Astrocyte of the spinal cord (primary cell): ENCODE measurements at regions not wholly inside any gene's neighbourhood (a gene's known extent, or its start where the extent isn't known, plus 50 kb on each side); places are given as distances from the start of the nearest gene placed in this dataset.
A peak's percentile ranks its signal among the peaks of the same experiment; 100 is the strongest.

Experiments
- DNase-seq: peaks from one replicate; pipeline ENCODE4 v3.0.0; 2011; ENCODE audit warnings: low read depth, low spot score
- H3K4me3 ChIP-seq: 2 replicates; pipeline ENCODE4 v1.5.1; 2011; ENCODE audit warnings: low read depth, mild to moderate bottlenecking, low read length, moderate library complexity
- in situ Hi-C: cut with HindIII; loops from 2 replicates; pipeline ENCODE4 v1.10.0; 2017; ENCODE audit warnings: low sequenced_read_pairs
- TF ChIP-seq, protein P1 (sequence below): IDR thresholded peaks from 2 replicates; pipeline ENCODE4 v1.5.1; 2012; ENCODE audit warnings: low read depth, mild to moderate bottlenecking, low read length, inconsistent platforms

DNA sequence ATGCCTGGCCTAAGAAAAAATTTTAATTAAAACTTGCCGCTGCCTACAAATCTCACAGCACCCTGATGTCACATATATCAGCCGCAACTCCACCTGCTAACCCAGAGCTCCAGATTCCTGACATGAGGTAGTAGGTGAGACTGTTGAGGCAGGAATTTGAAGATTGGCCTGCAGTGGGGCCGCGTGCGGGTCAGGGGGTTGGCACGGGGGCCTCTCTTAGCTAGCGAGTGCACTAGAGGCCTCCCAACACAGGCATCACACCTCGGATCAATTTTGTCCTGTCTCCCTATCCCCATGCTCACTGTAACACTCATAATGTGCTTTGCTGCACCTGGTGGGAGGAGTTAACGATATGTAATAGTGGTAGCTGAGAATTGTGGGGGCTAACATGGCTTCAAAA lies 349.8 kb downstream of the CDC5L start:
- no peak for DNase-seq
- TF ChIP-seq, protein P1, sequence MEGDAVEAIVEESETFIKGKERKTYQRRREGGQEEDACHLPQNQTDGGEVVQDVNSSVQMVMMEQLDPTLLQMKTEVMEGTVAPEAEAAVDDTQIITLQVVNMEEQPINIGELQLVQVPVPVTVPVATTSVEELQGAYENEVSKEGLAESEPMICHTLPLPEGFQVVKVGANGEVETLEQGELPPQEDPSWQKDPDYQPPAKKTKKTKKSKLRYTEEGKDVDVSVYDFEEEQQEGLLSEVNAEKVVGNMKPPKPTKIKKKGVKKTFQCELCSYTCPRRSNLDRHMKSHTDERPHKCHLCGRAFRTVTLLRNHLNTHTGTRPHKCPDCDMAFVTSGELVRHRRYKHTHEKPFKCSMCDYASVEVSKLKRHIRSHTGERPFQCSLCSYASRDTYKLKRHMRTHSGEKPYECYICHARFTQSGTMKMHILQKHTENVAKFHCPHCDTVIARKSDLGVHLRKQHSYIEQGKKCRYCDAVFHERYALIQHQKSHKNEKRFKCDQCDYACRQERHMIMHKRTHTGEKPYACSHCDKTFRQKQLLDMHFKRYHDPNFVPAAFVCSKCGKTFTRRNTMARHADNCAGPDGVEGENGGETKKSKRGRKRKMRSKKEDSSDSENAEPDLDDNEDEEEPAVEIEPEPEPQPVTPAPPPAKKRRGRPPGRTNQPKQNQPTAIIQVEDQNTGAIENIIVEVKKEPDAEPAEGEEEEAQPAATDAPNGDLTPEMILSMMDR: no peak
- in situ Hi-C loops: no loop called here
- H3K4me3 ChIP-seq: no peak overlapping the region

DNA sequence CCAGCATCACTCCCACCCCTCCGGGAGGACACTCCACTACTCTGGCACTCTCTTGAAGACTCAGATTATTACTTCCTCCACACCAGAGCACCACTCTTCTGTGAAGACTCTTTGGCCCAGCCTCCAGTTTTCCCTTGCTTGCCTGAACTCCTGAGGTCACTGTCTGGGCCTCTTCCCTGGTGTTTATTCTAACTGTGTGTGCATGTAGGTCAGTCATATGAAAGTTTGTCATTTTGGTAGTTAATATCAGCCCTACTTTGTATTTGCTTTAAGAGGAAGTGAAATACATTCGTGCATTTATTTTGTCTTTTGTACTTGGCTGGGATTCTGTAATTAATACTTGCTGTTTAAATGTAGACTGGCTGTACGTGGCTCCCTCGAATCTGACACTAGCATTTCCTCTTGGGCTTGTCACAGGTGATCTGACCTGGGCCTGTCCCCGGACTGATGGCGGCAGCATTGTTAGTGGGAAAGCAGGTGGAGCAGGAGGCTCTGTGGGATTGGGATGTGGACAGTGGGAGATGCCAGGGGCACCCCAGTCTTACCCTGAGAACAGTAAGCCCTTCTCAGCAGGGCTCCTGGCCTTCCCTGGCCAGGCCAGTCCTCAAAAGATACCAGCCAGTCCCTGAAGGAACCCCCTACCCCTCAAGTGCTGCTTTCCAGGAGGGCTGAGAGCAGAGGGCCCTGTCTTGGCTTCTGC lies 350.5 kb downstream of the CDC5L start:
- no peak for DNase-seq
- TF ChIP-seq, protein P1: no peak
- H3K4me3 ChIP-seq: no peak overlapping the region
- in situ Hi-C loops: no loop called here

DNA sequence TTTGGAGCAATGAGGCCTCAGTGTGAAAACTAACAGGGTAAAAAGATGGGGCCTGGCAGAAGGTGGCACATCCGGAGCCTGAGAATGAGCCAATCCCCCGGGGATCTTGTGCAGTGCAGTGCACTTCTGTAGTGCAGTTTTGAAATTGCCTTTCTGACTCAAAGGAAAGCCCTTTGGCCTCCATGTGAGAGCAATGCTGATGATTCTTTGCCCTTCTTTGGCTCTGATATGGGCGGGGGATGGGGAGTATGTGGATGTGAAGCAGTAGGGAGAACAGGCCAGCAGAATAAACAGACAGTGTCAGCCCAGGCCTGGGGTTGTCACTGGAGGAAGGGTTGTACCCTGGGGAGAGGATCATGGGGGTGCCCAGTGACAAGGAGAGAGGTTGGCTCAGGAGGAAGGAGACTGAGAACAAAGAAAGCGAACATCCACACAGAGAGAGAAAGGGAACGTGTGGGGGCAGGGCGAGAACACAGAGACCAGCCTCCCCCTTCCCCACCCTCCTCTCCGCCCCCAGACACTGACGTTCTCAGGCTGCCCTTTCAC lies 351.2 kb downstream of the CDC5L start:
- TF ChIP-seq, protein P1: no peak

DNA sequence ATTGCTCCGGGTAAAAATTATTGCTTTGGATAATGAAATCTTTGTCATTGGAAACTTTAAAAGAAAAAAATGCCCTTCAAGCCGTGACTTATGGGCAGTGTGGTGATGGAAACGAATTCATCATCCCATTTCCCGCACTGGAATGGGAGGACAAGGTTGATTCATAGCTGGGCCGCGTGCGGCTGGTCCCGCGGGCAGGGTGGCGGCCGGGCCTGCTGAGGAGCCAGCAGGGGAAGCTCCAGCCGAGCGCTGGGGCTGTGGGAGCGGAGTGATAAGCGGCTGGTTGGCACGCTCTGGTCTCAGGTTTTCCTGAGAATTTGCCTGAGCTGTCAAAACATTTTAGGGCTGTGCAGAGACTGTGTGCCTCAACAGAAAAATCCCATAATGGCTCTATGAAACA lies 351.7 kb downstream of the CDC5L start:
- DNase-seq: peak; percentile 27
- TF ChIP-seq, protein P1: no peak
- in situ Hi-C loops: no loop called here
- no peak overlapping the region for H3K4me3 ChIP-seq

More for the DNA sequence above, 351.2 kb downstream of the CDC5L start:
- H3K4me3 ChIP-seq: no peak overlapping the region
- DNase-seq: no peak
- in situ Hi-C loops: no loop called here

DNA sequence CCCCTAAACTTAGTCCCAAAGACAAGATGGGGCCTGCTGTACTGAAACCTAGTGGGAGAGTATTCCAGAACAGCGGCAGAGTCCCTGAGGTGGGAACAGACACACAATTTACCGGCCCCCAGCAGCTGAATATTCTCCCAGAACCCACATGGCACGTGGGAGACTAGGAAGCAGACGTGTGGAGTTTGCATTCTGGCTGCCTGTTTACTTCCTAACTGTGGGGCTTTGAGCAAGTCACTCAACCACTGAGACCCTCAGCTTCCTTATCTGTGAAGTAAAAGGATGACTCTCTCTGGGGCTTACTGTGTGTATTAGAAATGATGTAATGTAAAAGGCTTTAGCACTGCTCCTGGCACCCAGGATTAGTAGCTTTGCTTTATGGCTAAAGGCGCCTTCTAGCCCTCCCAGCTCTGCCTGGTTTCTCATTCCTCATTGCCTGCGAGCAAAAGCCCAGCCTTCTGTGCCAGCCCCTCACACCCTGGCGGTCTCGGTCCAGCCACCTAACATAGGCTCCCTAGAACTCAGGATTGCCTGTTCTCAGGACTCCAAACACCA lies 353.1 kb downstream of the CDC5L start:
- in situ Hi-C loops: no loop called here
- DNase-seq: no peak
- H3K4me3 ChIP-seq: no peak overlapping the region
- TF ChIP-seq, protein P1: no peak

DNA sequence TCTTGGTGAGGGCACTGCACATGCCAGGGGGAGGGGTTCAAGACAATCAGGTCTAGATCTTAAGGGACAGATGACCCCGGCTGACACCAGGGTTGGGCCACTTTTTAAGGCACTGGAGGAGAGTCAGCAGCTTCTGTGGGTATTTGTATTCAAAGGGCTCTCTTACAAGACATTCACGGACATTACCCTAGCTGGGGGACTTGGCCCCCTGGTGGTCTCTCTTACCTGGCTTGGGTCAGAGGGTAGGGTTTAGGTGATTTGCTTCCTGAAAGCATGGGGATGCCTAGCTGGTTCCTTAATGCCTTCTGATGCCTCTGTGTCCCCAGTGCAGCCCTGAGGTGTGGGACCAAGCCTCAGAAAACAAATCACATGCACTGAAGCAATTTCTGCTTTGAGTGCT lies 354.7 kb downstream of the CDC5L start:
- in situ Hi-C loops: no loop called here
- TF ChIP-seq, protein P1: no peak
- no peak overlapping the region for H3K4me3 ChIP-seq
- no peak for DNase-seq
